Endothelial cell of hepatic sinusoid (primary cell): ENCODE measurements at regions not wholly inside any gene's neighbourhood (a gene's known extent, or its start where the extent isn't known, plus 50 kb on each side); places are given as distances from the start of the nearest gene placed in this dataset.
"Not testable (repeated sequence)": the region's sequence is repeated elsewhere in the genome, so short reads cannot be mapped to it uniquely, and the experiment has no call there.

Experiments
- in situ Hi-C: cut with HindIII; loops from 2 replicates; pipeline ENCODE4 v1.10.0; 2017; ENCODE audit warnings: low sequenced_read_pairs

- in situ Hi-C loops: loop anchor here (5.0 to 10.0 kb wide), 3 partner anchors 57 to 240 kb away; no protein-coding TSS in a partner anchor
Observed at GRCh38 chr1:234835239-234835638, 225.3 kb upstream of the IRF2BP2 start.

GRCh38 chr1:234833646-234834045 is 223.7 kb upstream of the IRF2BP2 start:
- in situ Hi-C loops: loop anchor here (10.0 kb wide), 1 partner anchor 241 kb away; no protein-coding TSS in a partner anchor

- in situ Hi-C loops: loop anchor here (10.0 kb wide), 1 partner anchor 242 kb away; no protein-coding TSS in a partner anchor
Observed at GRCh38 chr1:234833118-234833517, 223.1 kb upstream of the IRF2BP2 start.

- in situ Hi-C loops: no loop called here
Observed at GRCh38 chr1:234827656-234828055, 217.7 kb upstream of the IRF2BP2 start.

GRCh38 chr1:234827181-234827580 is 217.2 kb upstream of the IRF2BP2 start:
- in situ Hi-C loops: no loop called here

GRCh38 chr1:234826352-234826751 is 216.4 kb upstream of the IRF2BP2 start:
- in situ Hi-C loops: no loop called here

GRCh38 chr1:234825498-234826165 is 215.7 kb upstream of the IRF2BP2 start:
- in situ Hi-C loops: no loop called here

GRCh38 chr1:234824836-234825235 is 214.9 kb upstream of the IRF2BP2 start:
- in situ Hi-C loops: not testable (repeated sequence)

GRCh38 chr1:234823191-234824176 is 213.5 kb upstream of the IRF2BP2 start:
- in situ Hi-C loops: no loop called here

- in situ Hi-C loops: no loop called here
Observed at GRCh38 chr1:234821840-234822239, 211.9 kb upstream of the IRF2BP2 start.

GRCh38 chr1:234820597-234820996 is 210.6 kb upstream of the IRF2BP2 start:
- in situ Hi-C loops: no loop called here

GRCh38 chr1:234819845-234820244 is 209.9 kb upstream of the IRF2BP2 start:
- in situ Hi-C loops: not testable (repeated sequence)

- in situ Hi-C loops: not testable (repeated sequence)
Observed at GRCh38 chr1:234818040-234818387, 208.0 kb upstream of the IRF2BP2 start.

GRCh38 chr1:234817313-234818039 is 207.5 kb upstream of the IRF2BP2 start:
- in situ Hi-C loops: not testable (repeated sequence)

- in situ Hi-C loops: not testable (repeated sequence)
Observed at GRCh38 chr1:234816864-234817263, 206.9 kb upstream of the IRF2BP2 start.

GRCh38 chr1:234816186-234816851 is 206.3 kb upstream of the IRF2BP2 start:
- in situ Hi-C loops: not testable (repeated sequence)

GRCh38 chr1:234815295-234815815 is 205.4 kb upstream of the IRF2BP2 start:
- in situ Hi-C loops: not testable (repeated sequence)

- in situ Hi-C loops: not testable (repeated sequence)
Observed at GRCh38 chr1:234814235-234814634, 204.3 kb upstream of the IRF2BP2 start.

- in situ Hi-C loops: not testable (repeated sequence)
Observed at GRCh38 chr1:234811824-234812223, 201.8 kb upstream of the IRF2BP2 start.

GRCh38 chr1:234810726-234811125 is 200.7 kb upstream of the IRF2BP2 start:
- in situ Hi-C loops: not testable (repeated sequence)
